ENCODE measurements at regions not wholly inside any gene's neighbourhood (a gene's known extent, or its start where the extent isn't known, plus 50 kb on each side); places are given as distances from the start of the nearest gene placed in this dataset.

DNA sequence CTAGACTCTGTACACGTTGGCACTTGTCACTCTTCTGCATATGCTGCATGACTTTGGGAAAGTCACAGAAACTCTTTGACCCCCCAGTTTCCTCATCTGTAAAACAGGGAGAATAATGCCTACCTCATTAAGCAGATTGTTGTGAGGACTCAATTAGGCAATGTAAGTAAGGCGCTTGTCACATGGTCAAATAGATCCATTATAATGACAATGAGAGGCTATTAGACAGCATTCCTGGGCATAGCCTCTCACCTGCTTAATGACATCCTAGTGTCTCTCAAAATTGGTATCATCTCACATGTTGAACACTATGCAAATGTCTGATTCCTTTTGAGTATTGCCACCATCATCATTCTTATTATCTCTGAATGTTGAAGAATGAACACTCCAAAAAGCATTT is 172.6 kb upstream of the JADE1 start:
- Histone ChIP-seq H3K27ac (no peak overlapping the region), H3K4me2 (ENCODE audit: low read length) (no peak overlapping the region), H3K9ac (no peak overlapping the region), H3K79me2 (no peaks in the 10 kb centered on the region), H3K27me3 (ENCODE audit: control insufficient read depth, insufficient read depth, low read length) (no peaks in the 10 kb centered on the region), H3K4me3 (ENCODE audit: low read depth, low read length) (no peak overlapping the region), H3K9me3 (ENCODE audit: control insufficient read depth, low read length) (no peaks in the 10 kb centered on the region), H3K36me3 (ENCODE audit: control insufficient read depth, insufficient read depth, low read length) (no peaks in the 10 kb centered on the region), H3K4me1 (no peaks in the 10 kb centered on the region), H2AFZ (no peak overlapping the region)
- TF ChIP-seq, protein P1, sequence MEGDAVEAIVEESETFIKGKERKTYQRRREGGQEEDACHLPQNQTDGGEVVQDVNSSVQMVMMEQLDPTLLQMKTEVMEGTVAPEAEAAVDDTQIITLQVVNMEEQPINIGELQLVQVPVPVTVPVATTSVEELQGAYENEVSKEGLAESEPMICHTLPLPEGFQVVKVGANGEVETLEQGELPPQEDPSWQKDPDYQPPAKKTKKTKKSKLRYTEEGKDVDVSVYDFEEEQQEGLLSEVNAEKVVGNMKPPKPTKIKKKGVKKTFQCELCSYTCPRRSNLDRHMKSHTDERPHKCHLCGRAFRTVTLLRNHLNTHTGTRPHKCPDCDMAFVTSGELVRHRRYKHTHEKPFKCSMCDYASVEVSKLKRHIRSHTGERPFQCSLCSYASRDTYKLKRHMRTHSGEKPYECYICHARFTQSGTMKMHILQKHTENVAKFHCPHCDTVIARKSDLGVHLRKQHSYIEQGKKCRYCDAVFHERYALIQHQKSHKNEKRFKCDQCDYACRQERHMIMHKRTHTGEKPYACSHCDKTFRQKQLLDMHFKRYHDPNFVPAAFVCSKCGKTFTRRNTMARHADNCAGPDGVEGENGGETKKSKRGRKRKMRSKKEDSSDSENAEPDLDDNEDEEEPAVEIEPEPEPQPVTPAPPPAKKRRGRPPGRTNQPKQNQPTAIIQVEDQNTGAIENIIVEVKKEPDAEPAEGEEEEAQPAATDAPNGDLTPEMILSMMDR (IDR thresholded peaks at IDR 0.05) = no peak

DNA sequence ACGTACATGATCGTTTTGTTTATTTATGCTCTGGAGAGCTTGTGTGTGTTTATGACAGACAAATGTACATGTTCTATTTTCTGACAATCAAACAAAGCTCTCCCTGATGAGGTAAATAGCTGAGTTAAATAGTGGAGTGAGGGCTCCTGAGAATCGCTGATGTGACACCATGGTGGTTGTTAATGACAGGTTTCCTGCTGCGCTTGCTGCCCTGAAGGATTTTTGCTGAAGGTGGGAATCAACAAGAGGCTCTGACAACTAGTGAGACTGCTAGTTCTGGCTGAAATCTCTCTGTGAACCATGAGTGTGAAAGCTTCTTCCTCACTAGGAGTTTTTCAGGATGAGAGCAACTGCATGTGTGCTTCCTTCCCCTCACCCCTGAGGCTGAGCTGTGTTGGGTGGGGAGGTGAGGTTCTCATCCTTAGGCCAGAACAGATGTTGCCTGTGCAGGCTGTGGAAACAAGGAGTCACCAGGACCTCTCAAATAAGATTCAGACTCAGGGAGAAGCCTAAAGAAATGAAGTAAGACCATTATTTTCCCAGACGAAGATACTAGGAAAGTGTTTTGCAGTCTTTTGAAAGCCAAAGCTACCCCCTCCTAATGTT is 173.4 kb upstream of the JADE1 start:
- Histone ChIP-seq H3K9ac (no peak overlapping the region), H3K79me2 (no peaks in the 10 kb centered on the region), H3K9me3 (ENCODE audit: control insufficient read depth, low read length) (no peaks in the 10 kb centered on the region), H3K4me3 (ENCODE audit: low read depth, low read length) (no peak overlapping the region), H3K27me3 (ENCODE audit: control insufficient read depth, insufficient read depth, low read length) (no peaks in the 10 kb centered on the region), H3K4me1 (no peaks in the 10 kb centered on the region), H3K27ac (no peak overlapping the region), H3K36me3 (ENCODE audit: control insufficient read depth, insufficient read depth, low read length) (no peaks in the 10 kb centered on the region), H3K4me2 (ENCODE audit: low read length) (no peak overlapping the region), H2AFZ (no peak overlapping the region)
- TF ChIP-seq, protein P1 (IDR thresholded peaks at IDR 0.05) = no peak

DNA sequence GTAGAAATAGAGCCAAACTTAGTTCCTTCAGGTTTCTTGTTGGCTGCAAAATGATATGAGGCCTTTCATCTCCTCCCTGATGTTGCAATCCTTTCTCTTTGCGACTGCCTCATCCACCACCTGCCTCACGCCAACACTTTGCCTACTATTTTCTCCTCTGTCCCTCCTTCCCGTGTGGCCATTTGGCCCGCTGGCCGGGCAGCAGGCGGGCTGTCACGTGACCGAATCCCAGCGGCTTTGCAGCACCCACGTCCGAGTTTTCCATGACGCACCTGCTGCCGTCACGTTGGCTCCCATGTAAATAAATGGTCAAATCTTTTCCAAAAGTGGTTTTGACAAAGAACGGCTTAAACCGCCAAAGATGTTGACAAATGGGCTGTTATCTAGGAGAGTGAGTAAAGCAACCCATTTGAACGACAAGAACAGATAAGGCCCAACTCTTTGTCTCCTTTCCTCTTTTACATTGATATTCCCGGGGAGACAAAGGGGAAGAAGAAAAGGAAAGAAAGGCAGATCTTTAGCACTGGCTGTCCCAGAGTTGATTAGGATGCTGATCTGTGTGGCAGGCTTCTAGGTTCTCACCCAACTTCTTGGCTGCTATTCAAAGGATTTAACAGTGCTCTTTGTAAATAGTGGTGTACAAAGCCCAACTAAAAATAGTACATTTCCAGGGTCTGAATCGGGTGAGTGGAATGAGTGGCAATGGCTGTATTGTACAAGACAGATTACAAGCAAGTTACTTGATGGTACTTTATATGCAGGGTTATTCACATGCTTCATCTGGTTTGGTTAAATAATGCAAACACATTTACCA is 174.2 kb upstream of the JADE1 start:
- H3K27me3 ChIP-seq (ENCODE audit: control insufficient read depth, insufficient read depth, low read length) = no peaks in the 10 kb centered on the region
- H3K4me1 ChIP-seq = no peaks in the 10 kb centered on the region
- no peaks in the 10 kb centered on the region for H3K36me3 ChIP-seq (ENCODE audit: control insufficient read depth, insufficient read depth, low read length)
- TF ChIP-seq, protein P1 (IDR thresholded peaks at IDR 0.05) = no peak
- H3K9me3 ChIP-seq (ENCODE audit: control insufficient read depth, low read length) = no peaks in the 10 kb centered on the region
- no peak overlapping the region for H2AFZ ChIP-seq
- no peak overlapping the region for H3K27ac ChIP-seq
- H3K4me2 ChIP-seq (ENCODE audit: low read length) = no peak overlapping the region
- H3K9ac ChIP-seq = no peak overlapping the region
- no peak overlapping the region for H3K4me3 ChIP-seq (ENCODE audit: low read depth, low read length)
- no peaks in the 10 kb centered on the region for H3K79me2 ChIP-seq

DNA sequence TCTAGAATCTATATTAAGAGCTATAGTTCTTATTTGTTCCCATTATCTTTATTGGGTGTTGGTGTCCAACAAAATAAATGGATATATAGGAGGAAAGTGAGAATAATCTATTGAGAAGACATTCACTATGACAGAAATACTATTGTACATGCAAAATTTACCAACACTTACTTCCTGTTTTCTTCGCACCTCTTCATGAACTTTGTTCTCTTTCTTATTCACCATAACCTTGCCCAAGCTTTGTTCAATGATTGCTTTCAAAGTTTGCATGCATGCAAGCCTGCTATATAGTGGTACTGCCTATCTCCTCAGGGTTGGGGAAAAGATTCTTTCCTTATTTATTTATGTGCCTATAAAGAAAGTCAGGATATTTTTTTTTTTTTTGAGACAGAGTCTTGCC is 176.4 kb upstream of the JADE1 start:
- no peaks in the 10 kb centered on the region for H3K79me2 ChIP-seq
- H3K27me3 ChIP-seq (ENCODE audit: control insufficient read depth, insufficient read depth, low read length) = no peaks in the 10 kb centered on the region
- no peak overlapping the region for H3K9ac ChIP-seq
- TF ChIP-seq, protein P1 (IDR thresholded peaks at IDR 0.05) = no peak
- H3K27ac ChIP-seq = no peak overlapping the region
- H3K36me3 ChIP-seq (ENCODE audit: control insufficient read depth, insufficient read depth, low read length) = no peaks in the 10 kb centered on the region
- H3K9me3 ChIP-seq (ENCODE audit: control insufficient read depth, low read length) = no peaks in the 10 kb centered on the region
- H3K4me3 ChIP-seq (ENCODE audit: low read depth, low read length) = no peak overlapping the region
- H3K4me2 ChIP-seq (ENCODE audit: low read length) = no peak overlapping the region
- H3K4me1 ChIP-seq = no peaks in the 10 kb centered on the region
- H2AFZ ChIP-seq = no peak overlapping the region

All from parathyroid adenoma (tissue), 2 donors.